ENCODE measurements at regions not wholly inside any gene's neighbourhood (a gene's known extent, or its start where the extent isn't known, plus 50 kb on each side); places are given as distances from the start of the nearest gene placed in this dataset.
"Not testable (repeated sequence)": the region's sequence is repeated elsewhere in the genome, so short reads cannot be mapped to it uniquely, and the experiment has no call there.

- no peak for DNase-seq
Observed at GRCh38 chr6:169142538-169142844, 111.2 kb downstream of the THBS2 start.

GRCh38 chr6:169141671-169142537 lies 111.7 kb downstream of the THBS2 start:
- DNase-seq, result no peak

- DNase-seq, result no peak
Observed at GRCh38 chr6:169140986-169141495, 112.6 kb downstream of the THBS2 start.

GRCh38 chr6:169139179-169139971 lies 114.3 kb downstream of the THBS2 start:
- DNase-seq, result no peak

GRCh38 chr6:169132352-169132940 lies 121.2 kb downstream of the THBS2 start:
- no peak for DNase-seq

- DNase-seq, result no peak
Observed at GRCh38 chr6:169131390-169131789, 122.3 kb downstream of the THBS2 start.

GRCh38 chr6:169130113-169130512 lies 123.5 kb downstream of the THBS2 start:
- DNase-seq, result no peak

GRCh38 chr6:169121013-169121412 lies 132.6 kb downstream of the THBS2 start:
- no peak for DNase-seq

GRCh38 chr6:169119669-169120068 lies 134.0 kb downstream of the THBS2 start:
- no peak for DNase-seq

- DNase-seq, result no peak
Observed at GRCh38 chr6:169118346-169118830, 135.3 kb downstream of the THBS2 start.

- DNase-seq, result no peak
Observed at GRCh38 chr6:169117663-169118062, 136.0 kb downstream of the THBS2 start.

GRCh38 chr6:169115632-169116031 lies 138.0 kb downstream of the THBS2 start:
- no peak for DNase-seq

- DNase-seq, result not testable (repeated sequence)
Observed at GRCh38 chr6:169114632-169115031, 139.0 kb downstream of the THBS2 start.

GRCh38 chr6:169112483-169113320 lies 140.9 kb downstream of the THBS2 start:
- no peak for DNase-seq

GRCh38 chr6:169111203-169111602 lies 142.4 kb downstream of the THBS2 start:
- no peak for DNase-seq

GRCh38 chr6:169109411-169110220 lies 144.0 kb downstream of the THBS2 start:
- DNase-seq, result no peak

GRCh38 chr6:169108753-169109152 lies 144.9 kb downstream of the THBS2 start:
- DNase-seq, result no peak

- no peak for DNase-seq
Observed at GRCh38 chr6:169106176-169106575, 147.5 kb downstream of the THBS2 start.

GRCh38 chr6:169101981-169102380 lies 151.7 kb downstream of the THBS2 start:
- DNase-seq, result no peak

- no peak for DNase-seq
Observed at GRCh38 chr6:169101036-169101805, 152.4 kb downstream of the THBS2 start.

Measured in NCI-H345 (cell line).